ENCODE measurements at regions not wholly inside any gene's neighbourhood (a gene's known extent, or its start where the extent isn't known, plus 50 kb on each side); places are given as distances from the start of the nearest gene placed in this dataset.

DNA sequence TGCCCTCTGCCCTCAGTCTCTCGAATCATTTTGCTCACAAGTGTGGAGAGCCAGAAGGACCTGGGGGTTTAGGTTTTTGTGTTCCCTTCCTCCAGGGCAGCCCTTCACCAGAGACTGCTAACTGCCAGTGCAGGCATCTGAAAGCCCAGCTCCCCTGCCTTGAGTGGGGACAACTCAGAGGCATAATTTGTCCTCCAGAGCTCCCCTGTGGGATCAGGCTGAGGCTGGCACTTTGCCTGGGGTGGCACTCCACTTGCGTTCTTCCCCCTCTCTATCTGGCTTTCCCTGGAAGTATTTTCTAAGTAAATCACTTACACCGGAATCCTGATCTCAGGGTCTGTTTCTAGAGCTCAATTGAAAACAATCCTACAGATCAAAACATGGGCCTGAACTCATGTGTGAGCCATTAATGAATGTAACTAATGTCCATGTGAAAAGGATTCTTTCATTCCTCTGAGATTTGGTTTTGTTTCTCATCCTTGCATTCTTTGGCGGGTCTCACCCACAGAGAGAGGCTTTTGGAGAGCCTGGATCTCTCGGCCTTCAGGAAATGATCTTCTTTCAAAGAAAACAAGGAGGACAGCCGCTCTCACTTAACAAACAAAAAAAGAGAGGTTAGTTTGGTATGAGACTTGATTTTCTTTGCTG, 125.7 kb upstream of the RIPOR2 start:
- DNase-seq: no peak
- Histone ChIP-seq H3K27me3 (no peaks in the 10 kb centered on the region), H3K27ac (peak overlapping the region; percentile 22 to 34), H3K4me1 (no peaks in the 10 kb centered on the region), H3K4me3 (no peak overlapping the region), H3K36me3 (no peaks in the 10 kb centered on the region), H3K9me3 (no peaks in the 10 kb centered on the region)
- intact Hi-C loops (cut with DNase I; ENCODE audit: low total_unique reads): no loop called here
- no peak for TF ChIP-seq POLR2A (IDR thresholded peaks at IDR 0.05)

DNA sequence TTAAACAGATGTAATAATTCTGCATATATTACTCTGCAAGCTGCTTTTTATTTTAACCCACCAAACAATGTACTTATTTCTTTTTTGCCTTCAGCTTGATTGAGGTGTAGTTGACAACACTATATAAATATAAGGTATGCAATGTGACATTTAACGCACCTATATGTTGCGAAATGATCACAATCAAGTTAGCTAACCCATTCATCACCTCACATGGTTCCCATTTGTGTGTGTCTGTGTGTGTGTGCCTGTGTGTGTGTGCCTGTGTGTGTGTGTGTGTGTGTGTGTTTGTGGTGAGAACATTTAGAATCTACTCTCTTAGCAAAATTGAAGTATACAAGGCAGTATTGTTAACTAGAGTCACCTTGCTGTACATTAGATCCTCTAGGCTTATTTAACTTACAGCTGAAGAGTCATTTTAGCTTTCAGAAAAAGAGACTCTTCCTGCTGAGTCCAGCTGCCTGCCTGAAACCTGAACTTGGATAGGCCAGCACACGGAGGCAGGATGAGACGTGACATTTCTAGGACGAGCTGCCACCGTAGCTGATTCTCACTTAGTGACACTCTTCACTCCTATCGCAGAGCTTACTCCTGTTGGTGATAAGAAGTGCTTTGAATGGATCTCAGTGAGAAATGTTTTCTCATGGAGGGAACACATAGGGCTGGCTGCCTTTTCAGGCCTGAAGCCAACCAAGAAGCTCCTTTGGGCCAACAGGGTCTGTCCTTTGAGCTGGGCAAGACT, 126.5 kb upstream of the RIPOR2 start:
- no peaks in the 10 kb centered on the region for H3K9me3 ChIP-seq
- H3K36me3 ChIP-seq: no peaks in the 10 kb centered on the region
- H3K27ac ChIP-seq: peak overlapping the region in 1 of 2 donors; percentile 34
- intact Hi-C loops (cut with DNase I; ENCODE audit: low total_unique reads): no loop called here
- TF ChIP-seq, protein P1, sequence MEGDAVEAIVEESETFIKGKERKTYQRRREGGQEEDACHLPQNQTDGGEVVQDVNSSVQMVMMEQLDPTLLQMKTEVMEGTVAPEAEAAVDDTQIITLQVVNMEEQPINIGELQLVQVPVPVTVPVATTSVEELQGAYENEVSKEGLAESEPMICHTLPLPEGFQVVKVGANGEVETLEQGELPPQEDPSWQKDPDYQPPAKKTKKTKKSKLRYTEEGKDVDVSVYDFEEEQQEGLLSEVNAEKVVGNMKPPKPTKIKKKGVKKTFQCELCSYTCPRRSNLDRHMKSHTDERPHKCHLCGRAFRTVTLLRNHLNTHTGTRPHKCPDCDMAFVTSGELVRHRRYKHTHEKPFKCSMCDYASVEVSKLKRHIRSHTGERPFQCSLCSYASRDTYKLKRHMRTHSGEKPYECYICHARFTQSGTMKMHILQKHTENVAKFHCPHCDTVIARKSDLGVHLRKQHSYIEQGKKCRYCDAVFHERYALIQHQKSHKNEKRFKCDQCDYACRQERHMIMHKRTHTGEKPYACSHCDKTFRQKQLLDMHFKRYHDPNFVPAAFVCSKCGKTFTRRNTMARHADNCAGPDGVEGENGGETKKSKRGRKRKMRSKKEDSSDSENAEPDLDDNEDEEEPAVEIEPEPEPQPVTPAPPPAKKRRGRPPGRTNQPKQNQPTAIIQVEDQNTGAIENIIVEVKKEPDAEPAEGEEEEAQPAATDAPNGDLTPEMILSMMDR (IDR thresholded peaks at IDR 0.05): no peak
- no peak for TF ChIP-seq POLR2A (IDR thresholded peaks at IDR 0.05)
- DNase-seq: no peak
- H3K4me1 ChIP-seq: no peaks in the 10 kb centered on the region
- no peak overlapping the region for H3K4me3 ChIP-seq
- no peaks in the 10 kb centered on the region for H3K27me3 ChIP-seq

DNA sequence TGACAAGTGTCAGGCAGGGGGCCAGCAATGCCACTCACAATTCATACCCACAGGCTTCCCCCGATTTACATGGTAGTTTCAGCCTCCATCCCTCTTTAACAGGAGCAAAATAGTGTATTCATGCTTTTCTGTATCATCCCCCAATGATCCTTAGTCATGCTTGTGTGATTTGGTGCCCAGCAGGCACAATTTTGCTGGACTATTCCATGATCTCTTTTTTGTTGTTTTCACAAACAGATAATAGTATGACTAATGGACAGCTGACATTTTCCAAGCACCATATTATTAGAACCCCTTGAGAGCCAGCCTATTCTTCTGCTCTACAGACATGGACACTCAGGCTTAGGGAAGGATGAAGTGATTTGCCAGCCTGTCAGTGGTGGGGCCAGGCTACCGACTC, 128.2 kb upstream of the RIPOR2 start:
- DNase-seq: no peak
- H3K27me3 ChIP-seq: no peaks in the 10 kb centered on the region
- no peaks in the 10 kb centered on the region for H3K4me1 ChIP-seq
- no peak overlapping the region for H3K27ac ChIP-seq
- no peaks in the 10 kb centered on the region for H3K9me3 ChIP-seq
- H3K4me3 ChIP-seq: no peak overlapping the region
- no peaks in the 10 kb centered on the region for H3K36me3 ChIP-seq
- intact Hi-C loops (cut with DNase I; ENCODE audit: low total_unique reads): no loop called here
- TF ChIP-seq, protein P1 (IDR thresholded peaks at IDR 0.05): no peak
- TF ChIP-seq POLR2A (IDR thresholded peaks at IDR 0.05): no peak

- H3K4me3 ChIP-seq: no peak overlapping the region
- H3K27ac ChIP-seq: no peak overlapping the region
- TF ChIP-seq POLR2A (IDR thresholded peaks at IDR 0.05): no peak
- TF ChIP-seq, protein P1 (IDR thresholded peaks at IDR 0.05): no peak
- DNase-seq: no peak
- H3K9me3 ChIP-seq: no peaks in the 10 kb centered on the region
- no peaks in the 10 kb centered on the region for H3K4me1 ChIP-seq
- intact Hi-C loops (cut with DNase I; ENCODE audit: low total_unique reads): no loop called here
- H3K27me3 ChIP-seq: no peaks in the 10 kb centered on the region
- no peaks in the 10 kb centered on the region for H3K36me3 ChIP-seq
These were observed 129.9 kb upstream of the RIPOR2 start for GRCh38 chr6:25065666-25066065.

GRCh38 chr6:25066593-25066992, 130.8 kb upstream of the RIPOR2 start:
- Histone ChIP-seq H3K27me3 (no peaks in the 10 kb centered on the region), H3K27ac (no peak overlapping the region), H3K9me3 (no peaks in the 10 kb centered on the region), H3K4me3 (no peak overlapping the region), H3K36me3 (no peaks in the 10 kb centered on the region), H3K4me1 (no peaks in the 10 kb centered on the region)
- intact Hi-C loops (cut with DNase I; ENCODE audit: low total_unique reads): no loop called here
- TF ChIP-seq, protein P1 (IDR thresholded peaks at IDR 0.05): no peak
- TF ChIP-seq POLR2A (IDR thresholded peaks at IDR 0.05): no peak
- no peak for DNase-seq

Data from uterus (tissue), 3 donors.